GM21786 (cell line): ENCODE measurements at regions not wholly inside any gene's neighbourhood (a gene's known extent, or its start where the extent isn't known, plus 50 kb on each side); places are given as distances from the start of the nearest gene placed in this dataset.

Source experiments
- ATAC-seq: cut with Tn5 transposase; IDR thresholded peaks from one replicate; pipeline ENCODE4 v1.9.1; 2021; ENCODE audit not compliant: unreplicated experiment

DNA sequence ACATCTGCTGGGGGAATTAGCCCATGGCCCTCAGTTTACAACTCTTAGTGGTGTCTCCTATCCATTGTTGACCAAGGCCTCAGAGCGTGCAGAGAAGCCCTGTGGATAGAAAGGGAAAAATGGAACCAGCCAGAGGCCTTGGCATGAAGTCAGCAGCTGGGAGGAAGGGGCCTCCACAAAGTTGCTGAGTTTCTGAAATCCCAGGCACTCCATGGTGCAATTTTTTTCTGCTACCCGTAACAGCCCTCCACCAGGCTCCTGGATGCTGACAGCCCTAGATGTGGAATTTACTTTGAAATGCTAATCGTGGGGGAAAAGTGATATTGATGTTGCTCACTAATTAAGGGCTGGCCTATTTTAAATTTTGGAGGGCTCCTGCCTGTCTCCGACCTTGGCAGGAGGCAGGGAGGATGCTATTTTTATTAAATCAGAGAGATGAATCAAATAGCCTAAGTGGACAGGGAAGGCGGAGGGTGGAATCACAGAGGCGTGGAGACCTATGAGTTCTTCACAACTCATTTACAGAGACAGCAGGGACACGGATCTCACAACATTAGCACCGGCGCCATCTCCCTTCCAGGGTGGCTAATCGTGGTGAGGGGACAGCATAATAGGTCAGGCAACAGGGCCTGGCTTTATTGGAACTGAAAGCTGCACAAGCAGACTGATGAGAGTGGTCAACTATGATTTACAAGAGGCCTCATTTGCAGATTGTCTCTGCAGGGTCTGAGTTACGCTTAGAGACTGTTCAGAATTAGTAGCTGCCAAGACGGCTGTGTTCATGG is 99.8 kb upstream of the WSCD2 start:
- no peak for ATAC-seq

DNA sequence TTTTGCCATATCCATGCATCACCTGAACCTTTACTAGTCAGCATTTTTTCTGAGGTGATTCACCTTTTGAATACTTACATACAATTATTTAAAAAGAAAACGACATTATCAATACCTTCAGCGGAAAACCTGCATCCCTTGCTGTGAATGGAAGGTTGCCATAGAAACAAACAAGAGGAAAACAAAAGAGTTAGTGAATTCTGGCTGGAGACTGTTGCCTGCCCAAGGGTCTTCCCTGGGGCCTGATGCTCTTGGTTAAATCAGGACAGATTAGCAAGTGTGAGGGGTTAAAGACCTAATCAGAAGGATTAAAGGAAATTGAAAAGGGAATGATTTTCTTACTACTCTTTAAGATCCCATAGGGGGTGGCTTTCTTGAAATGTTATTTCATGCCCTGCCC is 96.0 kb upstream of the WSCD2 start:
- ATAC-seq, result no peak

DNA sequence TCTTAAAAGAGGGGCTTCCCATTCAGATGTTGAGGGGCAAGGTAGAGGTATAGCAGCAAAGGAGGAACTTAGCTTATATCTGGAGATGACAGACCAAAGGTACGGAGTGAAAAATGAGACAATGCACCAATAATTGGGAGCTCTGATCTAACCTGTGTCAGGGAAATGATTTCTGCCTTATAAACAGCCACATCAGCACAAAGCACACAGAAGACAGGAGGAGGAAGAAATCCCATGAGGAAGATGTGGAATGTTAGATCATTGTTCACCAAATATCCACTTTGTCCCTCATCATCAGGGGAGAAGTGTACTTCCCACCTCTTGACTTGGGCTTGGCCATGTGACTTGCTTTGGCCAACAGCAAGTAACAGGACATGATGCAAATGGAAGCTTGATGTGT is 93.7 kb upstream of the WSCD2 start:
- ATAC-seq, result no peak

DNA sequence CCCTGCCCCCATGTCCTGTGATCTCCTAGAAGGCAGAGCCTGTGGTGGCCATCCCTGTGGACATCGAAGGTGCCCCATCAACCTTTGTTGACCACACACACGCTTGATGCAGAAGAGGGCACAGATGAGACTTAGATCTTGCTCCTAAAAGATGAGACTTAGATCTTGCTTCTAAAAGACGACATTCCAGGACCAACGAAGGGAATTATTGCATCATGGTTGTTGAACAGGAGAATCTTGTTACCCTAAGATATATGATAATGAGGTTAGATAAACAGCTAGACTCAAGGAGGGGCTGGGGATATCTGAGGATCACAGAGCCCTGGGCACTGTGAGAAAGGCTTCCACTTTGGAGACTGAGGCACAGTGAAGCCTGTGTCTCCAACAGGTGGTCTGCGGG is 91.1 kb upstream of the WSCD2 start:
- ATAC-seq, result no peak

DNA sequence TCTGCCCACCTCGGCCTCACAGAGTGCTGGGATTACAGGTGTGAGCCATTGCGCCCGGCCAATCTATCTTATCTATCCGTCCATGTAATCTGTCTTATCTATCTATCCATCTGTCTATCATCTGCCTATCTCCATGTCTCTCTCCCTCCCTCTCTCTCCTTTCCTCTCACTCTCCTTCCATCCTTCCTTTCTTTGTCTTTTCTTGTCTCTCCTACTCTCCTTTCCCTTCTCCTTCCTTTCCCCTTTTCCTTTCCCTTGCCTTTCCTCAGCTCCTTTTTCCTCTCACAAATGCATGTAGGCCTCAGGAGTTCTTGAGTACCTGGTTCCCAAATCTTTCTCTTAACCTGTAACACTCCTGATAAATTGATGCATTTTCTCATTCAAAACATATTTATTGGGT is 89.3 kb upstream of the WSCD2 start:
- ATAC-seq, result no peak

DNA sequence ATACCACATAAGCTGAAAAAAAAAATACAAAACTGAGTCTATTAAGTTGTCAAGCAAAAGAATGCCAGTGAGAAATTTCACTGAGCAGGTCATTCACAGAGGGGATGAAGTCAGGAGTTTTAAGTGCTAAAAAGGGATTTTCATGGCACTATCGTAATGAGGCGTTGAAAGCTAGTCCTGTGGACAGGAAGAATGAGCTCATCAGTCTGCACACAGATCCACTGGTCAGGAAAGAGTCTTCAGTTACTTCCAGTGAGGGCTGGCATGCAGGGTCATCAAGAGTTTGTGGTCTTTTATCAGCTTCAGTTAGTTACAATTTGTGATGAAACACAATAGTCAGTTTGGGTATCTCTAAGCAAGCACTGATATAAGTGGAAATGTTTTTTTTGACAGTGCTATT is 88.1 kb upstream of the WSCD2 start:
- no peak for ATAC-seq

DNA sequence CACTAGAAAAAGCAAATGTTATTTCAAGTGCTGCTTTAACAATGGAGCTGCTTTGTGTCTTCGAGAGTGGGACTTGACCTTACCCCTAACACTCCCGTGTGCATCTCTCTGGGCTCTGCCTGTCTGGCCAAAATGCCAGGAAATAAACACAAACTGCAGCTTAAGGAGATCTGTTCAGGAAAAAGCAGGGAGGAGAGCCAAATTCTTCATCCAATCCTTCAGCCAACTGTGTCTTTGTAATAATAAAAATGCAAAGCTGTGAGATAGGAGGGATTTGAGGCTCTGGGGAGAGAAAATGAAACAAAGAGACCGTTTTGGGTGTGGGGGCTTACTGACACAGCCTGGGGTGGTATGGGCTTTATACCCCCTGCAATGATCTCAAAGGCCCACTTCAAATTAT is 85.8 kb upstream of the WSCD2 start:
- ATAC-seq, result no peak

DNA sequence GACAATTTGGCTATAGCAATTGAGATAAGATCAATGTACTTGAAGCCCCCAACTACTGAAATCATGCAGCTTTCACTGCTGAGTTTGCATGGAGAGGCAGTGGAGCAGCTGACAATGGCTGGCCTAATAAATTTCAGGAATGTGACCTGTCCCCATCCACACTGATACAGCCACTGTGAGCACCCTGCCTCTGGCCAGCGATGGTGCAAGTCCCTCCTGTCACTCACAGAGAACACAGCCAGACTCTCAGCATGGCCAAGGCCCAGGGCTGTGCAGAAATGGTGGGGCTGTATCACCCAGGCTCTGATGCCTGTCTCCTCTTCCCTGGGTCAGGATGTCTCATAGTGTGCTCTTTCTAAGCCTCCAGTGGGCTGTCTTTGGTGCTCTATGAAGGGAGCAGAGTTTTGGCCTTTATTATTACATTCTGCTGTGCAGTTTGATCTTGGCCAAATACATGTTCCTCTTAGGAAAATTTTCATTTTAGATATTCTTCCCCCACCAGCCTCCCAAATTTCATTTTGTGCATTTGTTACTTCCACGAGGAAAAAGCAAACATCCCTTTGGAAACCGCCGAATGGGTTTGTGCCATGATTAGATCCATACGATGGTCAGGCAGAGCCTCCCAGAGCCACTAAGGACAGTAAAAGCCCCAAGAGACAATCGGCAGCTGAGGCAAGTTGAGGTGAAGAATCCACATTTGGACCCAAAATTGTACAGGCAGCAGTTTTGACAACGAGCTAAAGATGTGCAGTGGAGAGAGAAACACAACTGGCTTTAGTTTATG is 85.1 kb upstream of the WSCD2 start:
- ATAC-seq, result no peak

DNA sequence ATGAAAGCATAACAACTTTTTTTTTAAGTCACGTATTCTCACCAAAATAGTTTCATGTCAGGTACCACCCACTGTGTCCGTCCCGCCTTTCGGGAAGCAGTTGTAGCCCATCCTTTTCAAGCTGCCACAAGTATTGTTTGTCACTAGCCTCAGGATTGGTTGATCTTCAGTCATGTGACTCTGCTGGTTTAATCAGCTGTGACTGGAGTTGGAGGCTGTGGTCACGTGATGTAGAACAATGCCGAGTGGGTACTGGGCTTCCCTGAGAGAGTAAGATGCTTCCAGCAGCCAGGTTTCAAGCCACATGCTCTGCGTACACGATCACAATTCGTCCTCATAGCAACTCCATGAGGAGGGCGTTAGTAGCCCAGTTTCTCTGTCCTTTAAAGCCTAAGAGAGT is 83.0 kb upstream of the WSCD2 start:
- no peak for ATAC-seq

DNA sequence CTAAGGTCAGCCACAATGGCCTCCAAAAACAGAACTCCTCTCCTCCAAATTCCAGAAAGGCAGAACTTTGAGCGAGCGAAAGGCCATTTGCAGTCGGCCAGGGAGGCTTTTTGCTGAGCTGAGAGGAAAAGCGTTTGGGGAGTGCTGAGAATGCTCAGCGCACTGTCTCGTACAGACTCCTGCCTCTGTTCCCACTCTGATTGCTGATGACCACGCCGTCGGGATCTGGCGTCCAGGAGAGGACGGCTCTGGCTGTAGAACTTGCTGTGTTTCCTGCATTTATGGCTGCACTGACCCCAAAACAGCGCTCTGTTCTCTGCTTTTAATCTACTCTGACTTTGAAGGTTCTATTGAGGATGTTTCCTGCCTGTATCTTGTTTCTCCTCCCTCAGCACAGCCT is 82.4 kb upstream of the WSCD2 start:
- ATAC-seq, result no peak

DNA sequence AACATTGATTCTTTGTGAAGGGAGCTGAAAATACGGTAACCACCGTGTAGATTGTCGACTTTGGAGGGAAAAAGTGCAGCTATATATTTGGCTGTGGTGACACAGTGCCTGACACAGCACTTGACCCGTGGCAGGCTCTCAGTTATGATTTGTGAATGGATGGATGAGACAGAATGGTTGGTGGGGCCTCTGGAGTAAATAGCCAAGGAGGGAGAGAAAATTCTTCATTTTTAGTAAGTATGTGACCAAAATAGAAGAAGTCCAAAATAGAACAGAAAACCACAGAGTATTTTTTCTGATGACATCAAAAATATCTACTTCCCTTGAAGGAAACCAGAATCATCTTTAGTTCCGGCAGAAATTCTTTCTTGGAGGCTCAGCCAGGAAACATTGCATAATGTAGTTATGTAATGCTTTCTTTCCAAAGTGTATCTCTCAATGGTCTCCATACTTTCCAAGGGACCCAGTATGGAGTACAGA is 82.0 kb upstream of the WSCD2 start:
- ATAC-seq, result no peak

DNA sequence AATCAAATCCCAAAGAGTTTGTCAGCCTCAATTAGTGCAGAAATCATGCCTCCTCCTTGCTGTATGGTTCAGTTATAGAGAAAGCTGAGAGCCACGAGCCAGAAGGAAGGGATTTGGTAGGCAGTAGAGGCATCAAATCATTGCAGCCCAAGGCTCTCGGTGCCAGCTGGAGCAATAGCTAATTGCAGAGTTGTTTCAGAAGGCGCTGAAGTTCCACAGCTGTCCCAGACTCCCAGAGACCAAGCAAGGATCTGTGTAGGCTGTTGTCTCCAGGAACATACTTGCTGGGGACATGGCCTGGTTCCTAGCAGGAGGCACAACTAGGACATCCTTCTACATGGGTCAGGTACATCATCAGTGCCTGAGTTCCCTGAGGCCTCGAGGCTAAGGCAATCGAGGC is 80.4 kb upstream of the WSCD2 start:
- ATAC-seq, result no peak

DNA sequence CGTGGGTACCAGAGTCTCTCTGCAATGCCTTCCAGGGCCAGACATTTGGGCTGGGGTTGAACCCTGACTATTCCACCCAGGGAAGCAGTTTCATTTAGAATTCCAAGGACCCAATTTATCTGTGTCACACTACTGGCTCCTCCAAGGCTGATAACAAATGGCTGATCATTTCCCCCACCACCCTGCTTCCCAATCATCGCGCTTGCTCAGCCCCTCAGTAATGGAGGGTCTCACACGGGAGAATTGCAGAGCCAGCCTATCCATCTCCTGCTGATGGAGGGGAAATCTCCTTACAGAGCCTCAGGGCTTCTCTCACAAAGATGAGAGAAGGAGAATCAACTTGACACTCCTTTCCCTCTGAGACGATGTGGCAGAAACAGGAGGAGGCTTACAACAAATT is 78.4 kb upstream of the WSCD2 start:
- no peak for ATAC-seq

DNA sequence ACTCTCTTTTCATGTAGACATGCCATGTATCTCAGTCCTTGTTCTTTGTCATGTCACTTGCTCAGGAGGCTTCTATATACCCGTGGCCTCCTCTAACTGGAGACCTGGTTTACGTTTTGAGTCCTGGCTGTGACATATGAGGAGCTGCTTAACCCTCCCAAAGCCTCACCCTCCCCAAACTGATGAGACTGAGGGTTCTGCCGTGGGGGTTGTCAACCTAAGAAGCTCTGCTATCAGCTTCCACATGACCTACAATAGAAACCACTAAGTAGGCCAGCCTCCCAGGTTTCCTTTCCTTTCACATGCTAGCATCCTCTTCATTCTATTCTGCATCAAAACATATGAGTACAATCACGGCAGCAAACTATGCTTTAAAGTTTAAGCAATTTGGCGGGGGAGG is 76.8 kb upstream of the WSCD2 start:
- no peak for ATAC-seq

DNA sequence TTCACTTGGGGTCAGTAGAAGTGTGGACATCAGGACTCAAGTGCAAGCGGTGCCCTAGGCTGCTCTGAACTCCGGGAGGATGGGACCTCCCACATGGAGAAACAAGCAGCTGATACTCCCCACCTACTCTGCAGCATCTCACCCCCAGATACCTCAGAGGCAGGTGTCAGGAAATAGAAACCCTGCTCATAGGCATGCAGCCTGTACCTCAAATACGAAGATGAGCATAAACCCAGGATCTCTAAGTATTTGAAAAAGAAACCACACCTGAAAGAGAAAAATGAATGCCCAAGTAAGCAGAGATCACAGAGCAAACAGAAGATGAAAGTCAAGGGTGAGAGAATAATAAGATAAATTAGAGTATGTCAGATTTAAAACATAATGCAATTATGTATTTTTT is 75.6 kb upstream of the WSCD2 start:
- no peak for ATAC-seq

DNA sequence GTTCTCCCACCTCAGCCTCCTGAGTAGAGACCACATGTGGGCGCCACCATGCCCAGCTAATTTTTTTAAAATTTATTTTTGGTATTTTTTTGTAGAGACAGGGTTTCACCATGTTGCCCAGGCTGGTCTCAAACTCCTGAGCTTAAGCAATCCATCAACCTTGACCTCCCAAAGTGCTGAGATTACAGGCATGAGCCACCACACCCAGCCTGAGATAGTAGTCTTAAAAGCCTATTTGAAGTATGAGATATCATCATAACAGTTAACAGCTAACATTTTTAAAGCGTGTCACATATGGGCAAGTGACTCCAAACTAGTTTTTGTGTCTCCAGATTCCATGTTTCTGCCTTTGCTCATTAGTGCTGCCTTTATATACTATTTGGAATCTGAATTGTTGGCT is 74.6 kb upstream of the WSCD2 start:
- ATAC-seq, result no peak

DNA sequence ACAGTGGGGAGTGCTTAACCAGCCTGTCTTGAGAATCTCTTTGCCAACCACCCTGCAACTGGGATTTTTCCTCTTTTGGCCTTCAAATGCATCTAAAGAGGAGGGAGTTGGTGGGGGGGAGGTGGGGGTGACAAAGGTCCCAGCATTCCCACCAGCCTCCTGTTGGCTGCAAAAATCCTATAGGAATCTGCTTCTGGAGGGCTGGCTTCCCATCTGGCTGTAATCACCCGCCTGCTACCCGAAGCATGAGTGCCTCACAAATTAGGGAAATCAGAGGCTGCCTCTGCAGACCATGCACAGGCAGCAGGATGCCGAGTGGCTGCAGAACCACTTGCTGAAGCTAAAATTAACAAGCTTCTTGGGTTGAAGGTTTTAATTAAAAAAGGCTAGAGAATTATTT is 73.9 kb upstream of the WSCD2 start:
- no peak for ATAC-seq

DNA sequence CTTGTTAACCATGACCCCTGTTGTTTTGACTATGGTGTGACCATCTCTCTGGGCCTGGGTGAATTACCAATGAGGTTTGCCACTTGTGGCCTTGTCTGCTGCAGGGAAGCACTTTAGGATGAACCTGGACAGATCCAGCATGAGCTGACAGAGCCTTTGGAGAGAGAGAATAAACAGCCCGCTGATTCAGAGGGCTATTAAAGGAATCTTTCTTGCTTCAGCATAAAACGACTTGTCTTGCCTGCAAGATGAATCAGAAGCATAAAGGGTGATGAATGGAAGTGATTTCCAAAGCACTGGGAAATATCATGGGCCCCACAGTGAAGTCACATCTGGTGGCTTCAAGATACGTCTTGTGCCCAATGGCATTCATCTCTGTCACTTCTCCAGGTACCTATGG is 69.0 kb upstream of the WSCD2 start:
- ATAC-seq, result no peak

DNA sequence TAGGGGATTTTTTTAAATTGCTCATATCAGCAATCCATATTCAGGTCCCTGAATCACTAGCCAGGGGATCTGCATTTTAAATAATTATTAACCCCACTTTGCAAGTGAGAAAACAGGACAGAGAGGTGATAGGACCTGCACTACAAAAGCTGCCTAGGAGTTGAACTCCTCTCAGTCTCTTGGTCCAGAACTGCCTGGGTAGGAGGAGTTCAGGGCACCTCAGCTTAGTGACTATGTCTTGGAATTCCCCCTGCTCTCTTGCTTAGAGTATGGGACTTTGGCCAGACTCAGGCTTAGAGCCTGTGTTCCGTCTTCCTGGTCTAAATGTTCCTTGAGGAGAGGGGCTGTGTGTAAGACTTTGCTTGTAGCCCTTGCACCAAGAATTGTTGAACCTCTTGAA is 68.2 kb upstream of the WSCD2 start:
- ATAC-seq, result no peak

DNA sequence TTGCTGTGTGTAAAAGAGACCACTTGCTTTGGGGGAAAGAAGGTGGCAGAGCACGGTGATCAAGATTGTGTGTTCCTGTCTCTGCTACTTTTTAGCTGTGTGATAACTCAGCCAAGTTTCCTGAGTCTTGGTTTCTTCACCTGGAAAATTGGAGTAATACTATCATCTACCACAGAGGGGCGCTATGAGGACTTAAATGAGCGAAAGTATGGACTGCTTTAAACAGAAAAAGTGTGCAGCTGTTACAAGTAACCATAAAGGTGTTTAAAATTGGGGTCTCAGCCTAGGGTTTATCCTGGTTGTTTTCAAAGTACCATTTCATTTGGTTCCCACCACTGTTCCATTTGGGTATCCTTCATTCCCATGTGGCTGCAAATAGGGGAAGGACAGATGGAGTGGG is 65.9 kb upstream of the WSCD2 start:
- no peak for ATAC-seq

DNA sequence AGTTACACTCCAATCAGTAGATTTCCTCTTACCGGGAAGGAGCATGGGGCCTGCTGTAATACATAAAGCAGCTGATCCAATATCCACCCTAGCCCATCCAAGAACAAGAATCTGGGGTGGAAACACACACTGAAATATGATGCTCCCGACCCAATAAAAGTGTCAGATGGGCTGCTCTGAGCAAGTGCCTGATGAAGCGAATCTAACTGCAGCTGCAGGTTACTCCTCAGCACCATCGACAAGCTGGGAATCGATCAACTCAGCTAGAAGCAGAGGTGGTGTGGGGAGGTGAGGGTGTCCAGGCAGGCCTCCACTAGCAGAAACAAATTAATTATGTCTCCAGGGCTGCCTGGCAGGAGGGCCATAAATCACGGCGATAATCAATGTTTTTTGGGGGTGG is 64.0 kb upstream of the WSCD2 start:
- no peak for ATAC-seq
